AG04450 (cell line): ENCODE measurements at regions not wholly inside any gene's neighbourhood (a gene's known extent, or its start where the extent isn't known, plus 50 kb on each side); places are given as distances from the start of the nearest gene placed in this dataset.

Experiments
- CTCF ChIA-PET: fragments of 300-600, 350-600 bp; formaldehyde crosslinking; extraction: SDS; loops from one replicate; lab custom pipeline; 2022; ENCODE audit warnings: antibody characterized with exemption, inconsistent platforms; lab: Charles Lee
- POLR2A ChIA-PET: fragments of 350-600 bp; formaldehyde crosslinking; extraction: SDS; loops from one replicate; lab custom pipeline; 2021; ENCODE audit warnings: antibody characterized with exemption, inconsistent platforms; lab: Yijun Ruan, JAX
- DNase-seq: peaks from one replicate; pipeline ENCODE4 v3.0.0-alpha.2; 2011; ENCODE audit warnings: low read depth, low spot score
- H3K27ac ChIP-seq: one replicate; pipeline ENCODE4 v1.5.1; 2012; ENCODE audit warnings: low read depth, low read length, control low read depth
- H3K27me3 ChIP-seq: one replicate; pipeline ENCODE4 v1.6.0; 2012; ENCODE audit warnings: low read length; ENCODE audit not compliant: control insufficient read depth, insufficient read depth
- H3K4me3 ChIP-seq: 2 replicates; pipeline ENCODE4 v1.5.1; 2011; ENCODE audit warnings: mild to moderate bottlenecking, low read depth, low read length, control low read depth
- H3K9me3 ChIP-seq: 2 replicates; pipeline ENCODE4 v1.5.1; 2012; ENCODE audit warnings: low read length; ENCODE audit not compliant: control insufficient read depth, insufficient read depth
- TF ChIP-seq, protein P1 (sequence below): IDR thresholded peaks from 2 replicates; pipeline ENCODE4 v1.5.1; 2011; ENCODE audit warnings: low read depth, low read length, control low read depth, inconsistent platforms

- H3K4me3 ChIP-seq = no peak overlapping the region
- CTCF ChIA-PET = interaction anchor here (1.2 kb wide), 1 partner anchor 9 kb away, joined by 3 read pairs; no protein-coding TSS in a partner anchor
- no peak overlapping the region for H3K27ac ChIP-seq
- H3K27me3 ChIP-seq = peaks cover 3% of the 10 kb centered on the region
- TF ChIP-seq, protein P1, sequence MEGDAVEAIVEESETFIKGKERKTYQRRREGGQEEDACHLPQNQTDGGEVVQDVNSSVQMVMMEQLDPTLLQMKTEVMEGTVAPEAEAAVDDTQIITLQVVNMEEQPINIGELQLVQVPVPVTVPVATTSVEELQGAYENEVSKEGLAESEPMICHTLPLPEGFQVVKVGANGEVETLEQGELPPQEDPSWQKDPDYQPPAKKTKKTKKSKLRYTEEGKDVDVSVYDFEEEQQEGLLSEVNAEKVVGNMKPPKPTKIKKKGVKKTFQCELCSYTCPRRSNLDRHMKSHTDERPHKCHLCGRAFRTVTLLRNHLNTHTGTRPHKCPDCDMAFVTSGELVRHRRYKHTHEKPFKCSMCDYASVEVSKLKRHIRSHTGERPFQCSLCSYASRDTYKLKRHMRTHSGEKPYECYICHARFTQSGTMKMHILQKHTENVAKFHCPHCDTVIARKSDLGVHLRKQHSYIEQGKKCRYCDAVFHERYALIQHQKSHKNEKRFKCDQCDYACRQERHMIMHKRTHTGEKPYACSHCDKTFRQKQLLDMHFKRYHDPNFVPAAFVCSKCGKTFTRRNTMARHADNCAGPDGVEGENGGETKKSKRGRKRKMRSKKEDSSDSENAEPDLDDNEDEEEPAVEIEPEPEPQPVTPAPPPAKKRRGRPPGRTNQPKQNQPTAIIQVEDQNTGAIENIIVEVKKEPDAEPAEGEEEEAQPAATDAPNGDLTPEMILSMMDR = no peak
- no peak for DNase-seq
- H3K9me3 ChIP-seq = no peaks in the 10 kb centered on the region
- POLR2A ChIA-PET = no interaction called here
Measured at GRCh38 chr10:6648894-6649720, 69.0 kb upstream of the PRKCQ start.

GRCh38 chr10:6647811-6648526 is 67.9 kb upstream of the PRKCQ start:
- TF ChIP-seq, protein P1 = peak; percentile 76
- no peak overlapping the region for H3K4me3 ChIP-seq
- ChIA-PET CTCF (interaction anchor here (0.8 to 1.2 kb wide), 5 partner anchors 9 to 769 kb away, joined by 3 to 5 read pairs (median 3); no protein-coding TSS in a partner anchor), POLR2A (no interaction called here)
- H3K9me3 ChIP-seq = no peaks in the 10 kb centered on the region
- H3K27me3 ChIP-seq = peaks cover 3% of the 10 kb centered on the region
- DNase-seq = no peak
- no peak overlapping the region for H3K27ac ChIP-seq

DNA sequence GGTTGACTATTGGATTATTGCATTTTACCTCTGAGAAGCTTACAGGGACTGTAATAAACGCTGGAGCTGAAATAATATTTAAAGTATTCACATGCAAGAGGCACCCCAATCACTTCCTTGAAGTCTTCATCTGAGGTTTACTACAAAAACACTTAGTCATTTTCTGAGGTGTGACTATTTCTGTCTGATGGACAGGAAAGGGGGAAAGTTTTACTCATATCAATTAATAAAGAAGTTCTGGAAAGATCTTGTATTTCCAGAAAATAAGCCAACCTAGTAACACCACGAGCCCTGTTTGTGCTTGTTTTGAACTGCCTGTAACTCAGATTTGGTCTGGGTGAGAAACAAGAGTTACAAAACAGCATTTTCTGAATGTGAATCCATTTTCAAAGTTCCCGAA is 63.9 kb upstream of the PRKCQ start:
- POLR2A ChIA-PET = no interaction called here

DNA sequence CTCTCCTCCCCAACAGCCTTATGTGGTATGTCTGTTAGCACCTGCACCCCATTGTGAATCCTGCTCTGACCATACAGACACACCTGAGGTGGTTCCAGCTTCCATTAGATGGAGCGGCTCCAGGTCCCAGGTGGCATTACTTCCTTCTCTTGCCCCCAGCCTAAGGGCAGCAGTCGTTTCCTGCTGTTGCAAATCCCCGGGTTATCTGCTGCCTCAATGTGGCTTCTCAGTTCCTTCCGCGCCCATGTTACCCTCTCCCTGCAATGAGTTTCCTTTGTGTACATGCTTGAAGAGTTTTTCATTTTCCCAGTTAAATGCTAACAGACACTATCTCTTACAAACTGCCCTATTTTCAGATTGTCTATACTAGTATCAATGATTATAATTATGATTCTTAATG is 62.8 kb upstream of the PRKCQ start:
- TF ChIP-seq, protein P1 = no peak
- ChIA-PET POLR2A (no interaction called here), CTCF (interaction anchor here (1.8 kb wide), 1 partner anchor 62 kb away, joined by 4 read pairs; no protein-coding TSS in a partner anchor)
- H3K27ac ChIP-seq = no peak overlapping the region
- DNase-seq = no peak
- no peaks in the 10 kb centered on the region for H3K27me3 ChIP-seq
- H3K9me3 ChIP-seq = no peaks in the 10 kb centered on the region
- no peak overlapping the region for H3K4me3 ChIP-seq

More for the DNA sequence above, 63.9 kb upstream of the PRKCQ start:
- no peak overlapping the region for H3K27ac ChIP-seq
- no peaks in the 10 kb centered on the region for H3K9me3 ChIP-seq
- DNase-seq = no peak
- CTCF ChIA-PET = interaction anchor here (1.8 kb wide), 1 partner anchor 63 kb away, joined by 4 read pairs; no protein-coding TSS in a partner anchor
- no peak overlapping the region for H3K4me3 ChIP-seq
- TF ChIP-seq, protein P1 = no peak
- peaks cover under 1% of the 10 kb centered on the region for H3K27me3 ChIP-seq
